Neural progenitor cell (in vitro differentiated cells): ENCODE measurements at regions not wholly inside any gene's neighbourhood (a gene's known extent, or its start where the extent isn't known, plus 50 kb on each side); places are given as distances from the start of the nearest gene placed in this dataset.
"Not testable (repeated sequence)": the region's sequence is repeated elsewhere in the genome, so short reads cannot be mapped to it uniquely, and the experiment has no call there.

ENCODE experiments used
- EZH2 ChIP-seq: fragments of 200-600 bp; sonication (generic); IDR thresholded peaks from 2 replicates; pipeline ENCODE4 v1.6.1; 2017; ENCODE audit warnings: antibody characterized with exemption, mild to moderate bottlenecking, moderate library complexity
- EZH2phosphoT487 ChIP-seq: fragments of 200-600 bp; sonication (generic); IDR thresholded peaks from 2 replicates; pipeline ENCODE4 v1.6.1; 2017; ENCODE audit warnings: antibody characterized with exemption
- TF ChIP-seq, protein P1 (sequence below): fragments of 200-600 bp; sonication (generic); IDR thresholded peaks from 2 replicates; pipeline ENCODE4 v1.5.1; 2017; ENCODE audit warnings: antibody characterized with exemption, mild to moderate bottlenecking

DNA sequence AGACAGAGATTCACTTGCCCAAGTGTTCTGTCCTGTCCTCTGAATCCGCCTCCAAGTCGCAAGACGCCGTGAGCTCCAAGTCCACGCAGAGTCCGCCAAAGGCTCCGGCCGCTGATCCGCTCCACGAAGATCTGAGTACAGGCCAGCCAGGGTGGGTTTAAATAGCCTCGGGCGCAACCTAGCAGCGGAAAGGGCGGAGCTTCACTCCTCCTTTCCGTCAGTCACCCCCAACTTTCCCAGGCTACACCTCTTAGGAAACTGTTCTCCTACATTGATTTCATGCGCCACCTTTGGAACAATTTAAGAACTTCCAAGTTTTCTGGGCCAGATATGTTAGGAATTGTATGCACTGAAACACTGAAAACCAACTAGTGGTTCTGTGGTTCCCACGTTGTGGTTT, 301.8 kb downstream of the CWH43 start:
- TF ChIP-seq EZH2, EZH2phosphoT487: not testable (repeated sequence)
- TF ChIP-seq, protein P1, sequence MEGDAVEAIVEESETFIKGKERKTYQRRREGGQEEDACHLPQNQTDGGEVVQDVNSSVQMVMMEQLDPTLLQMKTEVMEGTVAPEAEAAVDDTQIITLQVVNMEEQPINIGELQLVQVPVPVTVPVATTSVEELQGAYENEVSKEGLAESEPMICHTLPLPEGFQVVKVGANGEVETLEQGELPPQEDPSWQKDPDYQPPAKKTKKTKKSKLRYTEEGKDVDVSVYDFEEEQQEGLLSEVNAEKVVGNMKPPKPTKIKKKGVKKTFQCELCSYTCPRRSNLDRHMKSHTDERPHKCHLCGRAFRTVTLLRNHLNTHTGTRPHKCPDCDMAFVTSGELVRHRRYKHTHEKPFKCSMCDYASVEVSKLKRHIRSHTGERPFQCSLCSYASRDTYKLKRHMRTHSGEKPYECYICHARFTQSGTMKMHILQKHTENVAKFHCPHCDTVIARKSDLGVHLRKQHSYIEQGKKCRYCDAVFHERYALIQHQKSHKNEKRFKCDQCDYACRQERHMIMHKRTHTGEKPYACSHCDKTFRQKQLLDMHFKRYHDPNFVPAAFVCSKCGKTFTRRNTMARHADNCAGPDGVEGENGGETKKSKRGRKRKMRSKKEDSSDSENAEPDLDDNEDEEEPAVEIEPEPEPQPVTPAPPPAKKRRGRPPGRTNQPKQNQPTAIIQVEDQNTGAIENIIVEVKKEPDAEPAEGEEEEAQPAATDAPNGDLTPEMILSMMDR = not testable (repeated sequence)
